D721Med (cell line): ENCODE measurements at regions not wholly inside any gene's neighbourhood (a gene's known extent, or its start where the extent isn't known, plus 50 kb on each side); places are given as distances from the start of the nearest gene placed in this dataset.

ENCODE experiments used
- DNase-seq: peaks from one replicate; pipeline ENCODE4 v3.0.0; 2011; ENCODE audit warnings: low spot score; ENCODE audit not compliant: insufficient read length
- FAIRE-seq: peaks from 2 replicates; lab custom pipeline; 2011; peaks lifted over from hg19 to GRCh38; lab: Jason Lieb, UNC
- CTCF ChIP-seq: IDR thresholded peaks from 2 replicates; pipeline ENCODE4 v1.5.1; 2012; ENCODE audit warnings: mild to moderate bottlenecking, control low read depth; ENCODE audit not compliant: insufficient read depth; ENCODE audit errors: missing control alignments

- DNase-seq (no peak), FAIRE-seq (no peak)
- TF ChIP-seq CTCF, result no peak
Observed at GRCh38 chr2:6580982-6581381, 284.7 kb downstream of the CMPK2 start.

GRCh38 chr2:6589150-6589549 lies 276.6 kb downstream of the CMPK2 start:
- DNase-seq (no peak), FAIRE-seq (no peak)
- TF ChIP-seq CTCF, result no peak

- no peak for FAIRE-seq
- TF ChIP-seq CTCF, result no peak
- DNase-seq, result no peak
Observed at GRCh38 chr2:6590442-6590841, 275.3 kb downstream of the CMPK2 start.

- FAIRE-seq, result no peak
- TF ChIP-seq CTCF, result no peak
- no peak for DNase-seq
Observed at GRCh38 chr2:6602471-6602870, 263.2 kb downstream of the CMPK2 start.

GRCh38 chr2:6605836-6606505 lies 259.7 kb downstream of the CMPK2 start:
- no peak for TF ChIP-seq CTCF
- FAIRE-seq (no peak), DNase-seq (no peak)

GRCh38 chr2:6617794-6618193 lies 247.9 kb downstream of the CMPK2 start:
- FAIRE-seq (no peak), DNase-seq (no peak)
- no peak for TF ChIP-seq CTCF

GRCh38 chr2:6618201-6618600 lies 247.5 kb downstream of the CMPK2 start:
- no peak for DNase-seq
- TF ChIP-seq CTCF, result no peak
- FAIRE-seq, result no peak
